ENCODE measurements at regions not wholly inside any gene's neighbourhood (a gene's known extent, or its start where the extent isn't known, plus 50 kb on each side); places are given as distances from the start of the nearest gene placed in this dataset.
"Not testable (repeated sequence)": the region's sequence is repeated elsewhere in the genome, so short reads cannot be mapped to it uniquely, and the experiment has no call there.

DNA sequence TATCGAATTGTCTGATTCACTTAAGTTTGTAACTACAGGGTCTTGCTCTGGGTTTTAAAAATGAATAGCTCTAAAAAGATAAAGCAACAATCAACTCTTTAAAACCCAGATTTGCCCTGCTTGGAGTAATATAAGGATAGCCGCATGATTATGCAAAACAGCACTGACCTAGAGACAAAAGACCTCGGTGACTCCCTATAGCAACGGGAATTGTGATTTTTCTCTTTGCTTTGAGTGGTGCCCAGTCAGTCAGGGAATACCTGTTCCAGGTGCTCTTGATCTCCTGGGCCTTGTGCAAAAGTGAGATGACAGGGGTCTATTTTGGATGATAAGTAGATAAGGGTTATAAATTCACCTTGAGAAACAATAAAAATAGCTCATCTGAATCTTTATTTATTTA, 336.3 kb upstream of the NOX3 start:
- no peak for DNase-seq

DNA sequence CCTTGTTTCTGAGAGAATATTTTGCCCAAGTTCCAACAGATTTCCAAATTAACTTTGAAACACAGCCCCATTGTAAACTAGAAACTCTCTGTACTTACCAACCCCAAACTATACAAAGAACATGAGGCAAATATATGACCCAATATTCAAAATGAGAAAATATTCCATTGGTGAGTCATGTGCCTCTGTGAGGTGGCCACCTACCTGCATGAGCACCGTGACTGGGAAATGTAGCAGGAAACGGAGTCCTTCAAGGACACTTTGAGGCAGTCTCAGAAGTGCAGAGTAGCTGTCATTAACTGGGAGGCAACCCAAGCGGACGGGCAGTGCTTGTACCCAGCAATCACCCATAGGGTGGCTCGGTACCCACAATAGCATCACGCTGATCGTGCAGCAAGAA, 335.5 kb upstream of the NOX3 start:
- no peak for DNase-seq

DNA sequence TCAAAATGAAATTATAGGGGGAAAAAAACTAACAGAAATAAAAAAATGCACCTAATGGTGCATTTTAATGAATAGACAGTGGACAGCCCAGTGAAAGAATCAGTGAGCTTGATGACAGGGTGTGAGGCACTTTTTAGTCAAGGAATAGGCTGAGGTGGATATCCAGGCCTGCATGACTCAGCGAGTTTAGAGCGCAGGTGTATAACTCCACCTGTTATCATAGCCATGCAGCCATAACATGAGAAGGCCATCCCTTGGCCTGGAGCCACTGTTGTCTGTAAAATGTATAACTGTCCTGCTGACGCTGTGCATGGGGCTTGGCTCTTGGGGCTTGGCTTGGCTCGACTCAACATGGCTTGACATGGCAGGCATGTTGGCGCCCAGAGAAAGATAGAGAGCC, 331.5 kb upstream of the NOX3 start:
- DNase-seq = no peak

DNA sequence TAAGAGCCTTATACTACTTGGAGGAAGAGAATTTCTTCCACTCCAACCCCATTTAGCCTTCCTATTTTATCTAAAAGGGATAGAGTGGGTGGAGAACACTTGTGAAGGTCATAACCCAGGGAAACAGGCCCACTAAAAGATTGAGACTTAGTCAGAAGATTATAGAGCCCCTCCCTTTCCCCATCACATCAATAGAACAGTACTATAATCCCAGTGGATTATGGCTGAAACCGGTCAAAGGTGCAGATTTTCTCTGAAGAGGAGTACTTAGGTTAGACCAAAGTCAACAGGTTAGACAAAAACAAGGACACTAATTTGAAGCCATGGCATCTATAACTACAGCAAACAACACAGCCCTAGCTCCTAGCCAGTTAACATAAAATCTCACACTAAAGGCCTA, 330.9 kb upstream of the NOX3 start:
- no peak for DNase-seq

DNA sequence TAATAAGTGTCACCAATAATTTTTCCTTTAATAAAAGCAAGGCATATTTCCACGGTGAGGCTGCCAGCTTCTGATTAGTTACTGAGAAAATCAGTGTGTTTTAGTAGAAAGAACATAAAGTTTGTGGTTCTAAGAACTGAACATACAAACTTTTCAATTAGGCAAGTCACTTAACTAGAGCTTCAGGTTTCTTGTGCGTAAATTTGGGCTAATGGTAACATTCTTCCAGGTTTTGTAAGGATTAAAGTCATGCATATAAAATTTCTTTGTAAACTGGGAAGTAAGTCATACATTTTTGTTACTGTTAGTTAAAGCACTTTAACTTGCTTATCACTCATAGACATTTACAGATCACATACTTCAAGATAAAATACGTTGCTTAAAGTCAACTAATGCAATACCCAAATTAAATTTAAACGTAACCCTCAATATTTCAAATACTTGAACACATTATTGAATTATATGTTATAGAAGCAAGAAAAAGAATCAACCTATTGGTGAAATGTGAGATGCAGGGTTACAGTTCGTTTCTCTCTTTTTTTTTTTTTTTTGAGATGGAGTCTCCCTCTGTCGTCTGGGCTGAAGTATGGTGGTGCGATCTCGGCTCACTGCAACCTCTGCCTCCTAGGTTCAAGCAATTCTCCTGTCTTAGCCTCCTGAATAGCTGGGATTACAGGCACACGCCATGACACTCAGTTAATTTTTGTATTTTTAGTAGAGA, 327.3 kb upstream of the NOX3 start:
- DNase-seq = no peak

DNA sequence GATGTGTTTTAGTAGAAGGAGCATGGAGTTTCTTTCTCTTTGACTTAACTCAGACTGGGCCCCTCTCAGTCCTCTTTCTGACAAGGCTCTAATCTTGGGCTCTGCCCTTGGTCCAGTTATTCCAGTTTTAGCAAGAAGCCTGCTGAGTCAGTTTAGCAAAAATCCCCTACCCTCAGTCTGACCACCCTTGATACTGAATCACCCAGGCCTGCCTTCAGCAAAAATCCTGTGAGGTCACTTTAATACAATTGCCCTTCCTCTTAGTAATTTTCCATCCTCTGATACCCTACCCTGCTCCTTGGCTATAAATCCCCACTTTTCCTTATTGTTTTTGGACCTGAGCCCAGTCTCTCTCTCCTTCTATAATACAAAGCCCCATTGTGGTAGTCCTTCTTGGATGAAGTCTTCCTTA, 326.7 kb upstream of the NOX3 start:
- no peak for DNase-seq

DNA sequence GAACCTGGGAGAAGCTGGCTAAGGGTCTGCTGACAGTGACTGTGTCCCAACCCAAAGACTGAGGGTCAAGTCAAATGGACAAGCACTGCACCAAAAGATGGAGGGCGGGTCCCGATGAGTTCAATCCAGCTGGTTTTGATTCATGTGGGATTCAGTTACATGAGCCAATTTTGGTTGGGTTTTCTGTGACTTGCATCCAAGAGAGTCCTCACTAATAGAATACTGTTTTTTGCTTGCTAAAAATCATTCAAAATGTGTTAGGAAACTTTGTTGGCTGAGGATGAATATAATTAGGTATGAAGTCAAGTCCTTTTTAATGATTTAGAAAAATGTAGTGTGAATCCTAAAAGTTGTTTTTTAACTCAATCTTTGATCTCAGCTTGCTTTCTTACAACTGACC, 323.8 kb upstream of the NOX3 start:
- DNase-seq = no peak

DNA sequence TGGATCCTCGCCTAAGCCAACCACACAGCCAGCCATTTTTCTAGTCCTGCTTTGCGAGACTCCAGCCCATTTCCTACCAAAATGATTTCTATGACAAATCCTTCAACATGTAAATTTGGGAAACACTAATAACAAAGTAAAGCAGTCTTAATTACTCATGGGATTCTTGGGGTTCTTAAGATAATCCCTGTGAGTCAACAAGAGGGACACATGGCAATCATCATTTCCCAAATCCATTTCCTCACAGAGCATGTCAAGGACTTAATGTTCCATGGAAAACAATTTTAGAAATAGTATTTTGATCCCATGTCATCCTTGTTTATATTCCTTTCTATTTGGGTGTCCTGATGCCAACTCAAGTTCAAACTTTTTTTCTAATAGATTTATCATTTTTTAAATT, 322.7 kb upstream of the NOX3 start:
- no peak for DNase-seq

DNA sequence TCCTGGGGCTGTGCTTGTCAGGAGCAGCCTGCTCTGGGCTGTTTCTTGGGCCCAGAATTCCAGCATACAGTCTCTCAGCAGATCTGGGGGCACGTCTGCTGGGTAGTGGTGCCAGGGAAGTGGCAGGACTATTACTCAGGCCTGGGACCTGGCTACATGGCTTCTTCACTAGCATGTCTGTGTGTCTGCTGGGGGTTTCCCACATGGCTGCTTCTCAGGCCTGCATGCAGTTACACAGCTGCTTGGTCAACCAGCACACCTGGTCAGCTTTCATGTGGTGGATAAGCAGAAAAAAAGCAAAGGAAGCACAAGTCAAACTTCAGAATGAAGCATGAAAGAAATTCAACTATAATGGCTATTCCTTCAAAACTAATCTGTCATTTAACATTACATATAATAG, 316.2 kb upstream of the NOX3 start:
- no peak for DNase-seq

DNA sequence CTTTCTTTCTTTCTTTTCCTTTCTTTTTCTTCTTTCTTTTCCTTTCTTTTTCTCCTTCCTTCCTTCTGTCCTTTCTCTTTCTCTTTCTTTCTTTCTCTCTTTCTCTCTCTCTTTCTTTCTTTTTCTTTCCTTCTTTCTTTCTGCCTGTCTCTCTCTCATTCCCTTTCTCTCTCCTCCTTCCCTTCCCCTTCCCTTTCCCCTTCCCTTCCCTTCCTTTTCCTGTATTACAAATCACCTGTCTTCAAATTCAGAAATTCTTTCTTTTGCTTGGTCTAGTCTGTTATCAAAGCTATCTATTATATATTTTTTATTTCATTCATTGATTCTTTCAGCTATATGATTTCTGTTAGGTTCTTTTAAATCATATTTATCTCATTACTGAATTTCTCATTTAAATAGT, 315.2 kb upstream of the NOX3 start:
- no peak for DNase-seq

DNA sequence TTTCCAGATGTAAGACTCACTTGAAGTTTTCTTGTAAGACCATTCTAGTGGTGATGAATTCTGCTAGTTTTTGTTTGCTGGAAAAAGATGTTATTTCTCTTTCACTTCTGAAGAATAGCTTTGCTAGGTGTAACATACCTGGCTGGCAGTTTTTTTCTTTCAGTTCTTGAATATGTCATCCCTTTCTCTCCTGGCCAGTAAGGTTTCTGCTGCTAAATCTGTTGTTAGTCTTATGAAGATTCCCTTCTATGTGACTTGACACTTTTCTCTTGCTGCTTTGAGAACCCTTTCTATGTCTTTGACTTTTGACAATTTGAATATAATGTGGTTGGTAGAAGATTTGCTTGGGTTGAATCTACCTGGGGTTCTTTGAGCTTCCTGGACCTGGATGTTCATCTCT, 314.7 kb upstream of the NOX3 start:
- no peak for DNase-seq

DNA sequence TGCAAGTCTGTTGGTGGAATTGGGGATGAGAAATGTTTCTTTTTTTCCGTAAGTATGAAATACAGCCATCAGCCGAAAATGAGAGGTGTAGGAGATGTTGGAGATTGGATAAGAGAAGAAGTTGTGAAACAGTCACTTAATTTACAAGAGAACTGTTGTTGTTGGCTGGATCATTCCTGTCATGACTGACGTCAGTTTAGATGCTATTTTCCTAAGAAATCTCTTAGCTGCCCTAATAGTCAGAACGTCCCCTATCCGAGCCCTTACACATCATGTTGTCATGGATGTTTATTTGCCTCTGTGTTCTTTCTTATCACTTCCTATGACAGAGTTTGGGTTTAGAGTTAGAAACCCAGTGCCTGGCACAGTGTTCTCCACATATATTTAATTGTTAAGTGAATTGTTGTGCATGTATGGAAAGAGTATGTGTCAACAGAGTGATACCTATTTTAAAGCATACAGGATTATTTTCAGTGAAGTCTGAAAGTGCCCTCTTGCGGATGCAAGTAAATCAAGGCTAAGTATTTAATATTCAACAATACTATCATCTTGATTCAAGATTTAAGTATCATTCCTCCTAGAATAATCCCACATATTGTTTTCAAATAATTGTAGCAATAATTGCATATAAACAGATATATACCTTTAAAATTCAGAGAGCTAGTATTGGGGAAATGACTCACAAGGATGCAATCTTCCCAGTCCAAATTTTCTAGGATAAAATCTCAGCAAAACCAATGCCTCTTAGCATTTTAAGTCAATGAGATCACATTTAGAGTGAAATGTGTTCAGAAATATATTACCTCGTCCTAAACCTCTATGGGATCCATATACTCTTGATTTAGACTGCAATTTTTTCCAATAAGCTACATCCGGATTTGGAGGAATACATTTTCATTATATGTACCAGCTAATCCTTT, 309.9 kb upstream of the NOX3 start:
- no peak for DNase-seq

DNA sequence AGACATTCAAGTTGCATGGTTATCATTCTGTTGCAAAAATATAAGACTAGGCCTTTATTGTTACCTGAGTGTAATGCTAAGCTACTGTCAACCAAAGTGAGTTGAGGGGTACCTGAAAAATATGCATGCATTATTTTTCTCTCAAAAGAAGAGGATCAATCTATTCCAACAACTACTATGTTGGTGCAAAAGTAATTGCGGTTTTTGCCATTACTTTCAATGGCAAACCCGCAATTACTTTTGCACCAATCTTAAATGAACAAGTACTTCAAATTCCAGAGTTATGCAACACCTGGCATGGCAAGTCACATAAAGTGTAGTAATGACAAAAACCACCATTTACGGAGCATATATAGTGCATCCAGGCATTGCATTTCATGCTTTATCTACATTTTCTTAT, 307.0 kb upstream of the NOX3 start:
- no peak for DNase-seq

DNA sequence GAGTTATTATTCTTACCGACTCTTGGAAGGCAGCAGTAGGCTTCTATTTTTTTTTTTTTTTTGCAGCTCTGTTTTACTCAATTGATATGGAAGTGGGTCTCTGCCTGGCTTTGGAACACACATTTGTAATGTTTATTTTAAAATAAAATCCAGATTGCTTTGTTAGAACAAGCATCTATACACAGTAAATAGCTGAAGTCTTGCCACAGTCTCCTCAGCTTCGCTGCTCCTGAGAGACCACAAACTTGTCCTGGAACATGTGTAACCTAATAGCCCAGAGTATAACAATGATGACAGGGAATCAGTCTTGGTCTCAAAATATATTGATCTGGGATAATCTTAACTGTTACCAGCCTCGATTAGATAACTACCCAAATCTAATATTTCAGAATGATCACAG, 299.8 kb upstream of the NOX3 start:
- DNase-seq = no peak

DNA sequence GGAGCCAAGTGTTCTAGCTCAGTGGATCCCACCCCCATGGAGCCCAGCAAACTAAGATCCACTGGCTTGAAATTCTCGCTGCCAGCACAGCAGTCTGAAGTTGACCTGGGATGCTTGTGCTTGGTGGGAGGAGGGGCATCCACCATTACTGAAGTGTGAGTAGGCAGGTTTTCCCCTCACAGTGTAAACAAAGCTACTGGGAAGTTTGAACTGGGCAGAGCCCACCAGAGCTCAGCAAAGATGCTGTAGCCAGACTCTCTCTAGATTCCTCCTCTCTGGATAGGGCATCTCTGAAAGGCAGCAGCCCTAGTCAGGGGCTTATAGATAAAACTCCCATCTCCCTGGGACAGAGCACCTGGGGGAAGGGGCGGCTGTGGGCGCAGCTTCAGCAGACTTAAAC, 293.1 kb upstream of the NOX3 start:
- DNase-seq = not testable (repeated sequence)

DNA sequence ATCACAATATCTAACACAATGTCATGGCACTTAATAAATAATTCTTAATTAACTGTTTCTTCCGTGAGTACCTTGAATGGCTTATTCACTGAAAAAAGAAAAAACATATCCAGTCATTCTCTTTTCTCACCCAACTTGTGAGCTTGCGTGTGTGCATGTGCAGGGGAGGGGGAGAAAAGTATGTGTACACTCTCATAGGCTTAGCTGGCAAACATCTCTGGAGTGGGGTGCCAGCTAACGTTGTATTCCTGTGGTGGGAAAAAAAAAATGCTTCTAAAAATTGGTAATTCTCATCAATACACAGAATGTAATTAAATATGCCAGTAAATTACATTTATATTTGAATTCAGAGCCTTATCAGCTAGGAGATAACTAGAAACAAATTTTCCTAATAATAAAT, 291.9 kb upstream of the NOX3 start:
- DNase-seq = no peak

DNA sequence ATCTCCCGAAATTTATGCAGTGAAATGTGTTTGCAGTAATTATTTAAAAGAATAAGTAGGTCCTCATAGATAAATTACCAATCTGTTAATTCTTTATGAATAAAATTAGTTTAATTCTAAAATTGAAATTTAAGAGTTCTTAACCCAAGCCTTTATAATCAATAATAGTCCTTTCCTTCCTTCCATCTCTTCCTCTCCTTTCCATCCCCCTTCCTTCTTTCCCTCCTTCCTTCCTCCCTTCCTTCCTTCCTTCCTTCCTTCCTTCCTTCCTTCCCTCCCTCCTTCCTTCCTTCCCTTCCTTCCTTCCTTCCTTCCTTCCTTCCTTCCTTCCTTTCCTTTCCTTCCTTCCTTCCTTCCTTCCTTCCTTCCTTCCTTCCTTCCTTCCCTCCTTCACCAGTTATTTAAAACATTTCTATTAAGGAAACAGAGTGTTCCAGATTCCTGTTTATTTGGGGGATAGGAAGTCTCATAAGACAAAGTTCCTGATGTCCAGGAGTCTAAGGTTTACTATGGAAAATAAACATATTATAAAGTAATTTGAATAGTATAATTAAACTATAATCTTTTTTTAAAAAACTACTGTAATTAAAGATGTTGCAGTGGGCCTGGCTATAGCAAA, 285.3 kb upstream of the NOX3 start:
- DNase-seq = no peak

DNA sequence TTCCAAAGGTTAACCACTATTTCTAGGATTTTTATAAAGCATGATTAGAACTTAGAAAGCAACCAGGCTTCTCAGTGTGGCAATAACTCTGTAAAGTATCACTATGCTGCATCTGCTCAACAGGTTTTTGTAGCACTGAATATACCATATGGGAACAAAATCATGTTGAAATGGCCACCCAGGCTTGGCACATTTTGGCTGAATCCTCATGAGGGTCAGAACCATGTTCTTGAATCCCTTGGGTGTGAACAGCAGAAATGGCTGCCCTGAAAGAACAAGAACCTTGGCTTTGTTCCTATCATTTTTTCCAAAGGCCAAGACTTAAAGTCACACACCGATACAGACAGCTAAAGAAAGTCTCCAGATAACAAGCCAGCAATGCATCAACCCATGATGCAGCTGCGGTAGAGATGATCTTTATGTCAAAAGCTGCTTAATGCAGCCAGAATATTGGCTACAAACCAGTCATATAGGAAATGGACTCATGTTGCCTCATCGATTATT, 283.0 kb upstream of the NOX3 start:
- DNase-seq = no peak

DNA sequence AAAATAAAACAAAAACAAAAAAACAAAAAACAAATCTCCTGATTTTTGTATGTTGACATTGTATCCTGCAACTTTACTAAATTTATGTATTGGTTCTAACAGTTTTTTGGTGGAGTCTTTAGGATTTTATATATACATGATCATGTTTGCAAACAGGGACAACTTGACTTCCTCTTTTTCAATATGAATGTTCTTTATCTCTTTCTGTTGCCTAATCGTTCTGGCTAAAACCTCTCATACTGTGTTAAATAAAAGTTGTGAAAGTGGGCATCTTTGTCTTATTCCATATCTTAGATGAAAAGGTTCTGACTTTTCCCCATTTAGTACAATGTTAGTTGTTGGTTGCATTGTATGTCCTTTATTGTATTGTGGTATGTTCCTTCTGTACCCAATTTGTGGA, 261.7 kb upstream of the NOX3 start:
- no peak for DNase-seq

DNA sequence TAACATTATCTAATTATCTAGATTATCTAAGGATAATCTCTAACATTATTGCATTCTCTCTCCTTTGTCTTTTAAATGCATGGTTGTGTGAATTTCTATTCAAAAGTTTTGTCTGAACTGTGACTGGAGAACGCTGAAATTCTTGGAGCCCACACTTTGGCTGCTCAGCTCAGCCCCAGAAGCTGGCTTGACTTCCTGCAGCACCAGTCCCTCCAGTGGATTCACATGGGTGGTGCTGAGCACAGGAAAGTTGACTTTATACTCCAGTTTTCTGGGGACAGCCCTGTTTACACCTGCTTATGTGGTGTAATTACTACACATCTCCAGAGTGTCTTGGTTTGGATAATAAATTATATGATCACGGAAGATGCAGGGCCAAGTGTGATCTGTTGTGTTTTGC, 255.1 kb upstream of the NOX3 start:
- DNase-seq = no peak

DNA sequence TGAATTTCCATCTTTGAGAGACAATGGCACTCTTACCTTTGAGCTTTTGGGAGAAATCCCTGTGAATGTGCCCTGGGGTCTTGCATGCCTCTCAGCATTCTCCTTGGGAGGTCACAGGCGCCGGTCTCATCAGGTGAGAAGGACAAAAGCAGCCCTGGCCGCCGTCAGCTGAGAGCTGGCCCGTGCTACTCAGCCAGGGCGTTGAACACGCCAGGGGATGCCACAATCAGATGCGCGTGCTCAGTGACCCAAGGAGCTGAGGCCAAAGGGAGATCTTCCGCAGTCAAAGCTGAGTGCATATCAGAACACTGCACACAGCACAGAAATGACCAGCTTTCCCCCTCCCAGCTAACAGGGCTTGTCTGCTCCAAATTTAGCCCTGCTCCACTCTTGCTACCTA, 253.6 kb upstream of the NOX3 start:
- DNase-seq = no peak

DNA sequence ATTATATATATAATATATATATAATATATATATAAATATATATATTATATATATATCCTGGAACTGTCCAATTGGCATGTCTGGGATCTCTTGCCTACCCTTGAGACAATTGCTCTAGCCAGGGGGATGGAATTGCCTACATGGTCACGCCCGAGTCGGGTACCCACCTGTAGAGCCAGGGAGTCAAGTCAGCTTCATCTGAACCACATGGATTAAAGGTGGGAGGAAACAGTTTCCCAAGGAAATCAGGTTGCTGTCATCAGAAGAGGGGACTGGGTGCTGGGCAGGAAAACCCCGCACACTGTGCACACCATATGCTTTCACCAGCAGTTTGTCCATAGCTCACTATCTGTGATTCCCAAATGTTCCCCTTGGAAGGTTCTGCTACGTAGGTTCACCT, 252.5 kb upstream of the NOX3 start:
- DNase-seq = no peak

DNA sequence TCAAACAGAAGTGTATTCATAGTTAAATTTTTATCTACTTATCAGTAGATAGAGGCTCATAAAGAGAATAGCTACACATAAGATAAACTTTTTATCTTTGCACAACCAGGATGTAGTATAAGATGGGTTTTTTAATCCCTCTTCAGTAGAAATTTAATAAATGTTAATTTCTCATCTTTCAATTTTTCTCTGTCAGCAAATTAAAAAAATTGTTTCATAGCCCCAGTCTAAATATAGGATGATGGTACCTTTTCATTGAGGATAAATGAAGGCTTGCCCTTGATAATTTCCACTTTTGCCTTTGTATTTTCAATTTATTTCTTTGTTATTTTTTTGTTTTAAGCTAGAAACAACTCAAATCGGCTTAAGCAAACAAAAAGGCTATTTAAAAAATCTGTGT, 251.2 kb upstream of the NOX3 start:
- DNase-seq = no peak

DNA sequence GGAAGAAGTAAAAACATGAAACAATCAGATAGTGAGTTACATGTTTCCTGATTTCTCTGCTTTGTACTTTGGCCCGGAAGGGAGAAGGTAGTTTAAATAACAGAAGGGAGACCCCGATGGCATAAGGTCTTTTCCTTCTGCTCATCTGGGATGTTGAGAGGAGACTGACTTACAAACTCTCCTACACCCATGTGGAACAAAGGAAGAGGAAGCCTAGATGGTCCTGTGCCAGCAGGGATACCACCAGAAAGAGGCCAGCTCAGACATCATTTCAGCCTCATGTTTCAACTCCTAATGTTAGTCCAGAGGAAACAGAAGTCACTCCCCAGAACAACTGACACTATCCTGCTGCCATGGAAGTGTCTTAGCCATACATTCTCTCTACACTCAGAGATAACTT, 250.7 kb upstream of the NOX3 start:
- no peak for DNase-seq
